Mesodermal cell (in vitro differentiated cells): ENCODE measurements at regions not wholly inside any gene's neighbourhood (a gene's known extent, or its start where the extent isn't known, plus 50 kb on each side); places are given as distances from the start of the nearest gene placed in this dataset.

ENCODE experiments used
- H3K27ac ChIP-seq: 2 replicates; pipeline ENCODE4 v1.7.0; 2013; ENCODE audit warnings: mild to moderate bottlenecking, low read depth, low read length, moderate library complexity; ENCODE audit not compliant: severe bottlenecking
- H3K36me3 ChIP-seq: 2 replicates; pipeline ENCODE4 v1.7.1; 2013; ENCODE audit warnings: mild to moderate bottlenecking, low read length, moderate library complexity; ENCODE audit not compliant: control insufficient read depth, insufficient read depth
- H3K4me1 ChIP-seq: one replicate; pipeline ENCODE4 v1.7.1; 2013; ENCODE audit warnings: mild to moderate bottlenecking, low read length; ENCODE audit not compliant: insufficient read depth, control insufficient read depth, poor library complexity, severe bottlenecking
- H3K4me3 ChIP-seq: 2 replicates; pipeline ENCODE4 v1.7.0; 2013; ENCODE audit warnings: low read length, control low read depth, mild to moderate bottlenecking; ENCODE audit not compliant: insufficient read depth, poor library complexity, severe bottlenecking; ENCODE audit errors: extremely low read depth
- H3K9me3 ChIP-seq: 2 replicates; pipeline ENCODE4 v1.7.1; 2013; ENCODE audit warnings: mild to moderate bottlenecking, low read length, moderate library complexity; ENCODE audit not compliant: control insufficient read depth
- WGBS, 2 experiments: methylation state at CpG; one replicate each; pipeline ENCODE4 v1.1.5; 2013; ENCODE audit warnings: missing lambda C conversion rate in 2 of 2; ENCODE audit not compliant: insufficient coverage in 2 of 2; 5-methylcytosine and 5-hydroxymethylcytosine counted together

DNA sequence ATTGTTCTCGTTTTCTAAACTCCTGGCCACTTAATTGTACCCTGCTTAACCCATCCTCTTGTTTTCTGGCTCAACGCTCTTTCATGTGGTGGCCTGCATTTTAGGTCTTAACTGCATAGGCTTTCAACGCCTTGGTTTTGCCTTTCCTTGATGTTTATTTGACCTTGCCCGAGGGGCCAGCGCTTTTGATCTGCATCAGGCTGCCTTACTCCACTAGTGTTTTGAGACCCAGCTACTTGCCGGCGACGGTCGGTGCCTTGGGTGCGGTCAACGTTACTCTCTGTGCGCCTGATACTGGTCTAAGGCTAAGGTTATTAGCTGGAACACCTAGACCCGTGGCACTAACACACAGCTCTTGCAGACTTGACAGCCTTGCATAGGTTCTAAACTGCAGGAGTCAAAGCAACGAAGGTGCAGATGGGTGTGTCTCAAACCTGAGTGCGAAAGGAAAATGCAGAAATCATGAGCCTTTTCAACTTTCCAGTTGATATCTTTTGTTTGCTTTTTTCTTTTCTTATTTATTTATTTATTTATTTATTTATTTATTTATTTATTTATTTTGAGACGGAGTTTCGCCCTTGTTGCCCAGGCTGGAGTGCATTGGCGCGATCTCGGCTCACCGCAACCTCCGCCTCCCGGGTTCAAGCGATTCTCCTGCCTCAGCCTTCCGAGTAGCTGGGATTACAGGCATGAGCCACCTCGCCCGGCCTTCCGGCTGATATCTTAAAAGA is 138.8 kb downstream of the HFE start:
- Histone ChIP-seq H3K27ac (peak overlapping the region; percentile 100), H3K9me3 (no peaks in the 10 kb centered on the region), H3K4me3 (peak overlapping the region; percentile 53), H3K4me1 (peaks cover 3% of the 10 kb centered on the region), H3K36me3 (no peaks in the 10 kb centered on the region)
- WGBS, 2 experiments = 20 to 25% methylated on average over 20 to 24 of the region's 28 CpGs

DNA sequence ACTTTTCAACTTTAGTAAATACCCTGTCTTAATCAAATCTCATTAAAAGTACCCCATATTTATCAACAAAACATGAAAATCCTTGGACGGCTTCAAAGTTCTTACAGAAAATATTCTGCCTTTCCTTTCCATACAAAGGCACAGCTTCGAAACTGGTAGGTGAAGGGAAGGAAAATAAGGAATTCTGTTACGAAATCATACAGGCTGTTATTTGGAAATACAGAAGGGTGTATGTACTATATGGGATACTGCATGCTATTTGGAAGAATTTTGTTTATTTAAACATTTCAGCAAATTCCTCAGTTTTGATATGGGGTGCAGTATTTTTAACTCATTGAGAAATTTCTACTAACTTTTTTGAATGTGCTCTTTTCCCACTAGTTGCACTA is 138.4 kb upstream of the BTN3A2 start:
- Histone ChIP-seq H3K4me1 (peaks cover 5% of the 10 kb centered on the region), H3K27ac (peak overlapping the region; percentile 48), H3K4me3 (peak overlapping the region; percentile 53), H3K9me3 (no peaks in the 10 kb centered on the region), H3K36me3 (no peaks in the 10 kb centered on the region)
- 83% methylated on average over 2 of the region's 3 CpGs; no CpG with 5 or more reads in 1 of the 2 experiments for WGBS, 2 experiments

DNA sequence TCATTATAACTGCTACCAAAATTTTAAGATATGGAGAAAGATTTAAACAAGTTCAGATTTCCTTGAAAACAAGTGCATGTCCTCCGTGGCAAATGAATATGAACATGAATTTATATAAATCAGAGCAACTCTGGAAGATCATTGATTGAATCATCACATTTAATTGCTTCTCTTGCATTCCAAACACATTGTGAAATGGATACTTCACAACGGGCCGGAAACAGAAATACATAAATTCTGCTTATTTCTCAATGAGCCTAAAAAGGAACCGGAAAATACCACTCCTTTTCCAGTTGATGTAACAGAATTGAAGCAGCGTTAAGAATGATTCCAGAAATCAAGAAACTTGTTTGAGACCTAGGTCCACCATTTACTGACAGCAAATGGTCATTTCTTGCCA is 134.6 kb upstream of the BTN3A2 start:
- no peak overlapping the region for H3K27ac ChIP-seq
- no peak overlapping the region for H3K4me3 ChIP-seq
- no peaks in the 10 kb centered on the region for H3K36me3 ChIP-seq
- WGBS, 2 experiments = 92 to 94% methylated on average over 4 to 5 of the region's 5 CpGs
- no peaks in the 10 kb centered on the region for H3K9me3 ChIP-seq
- H3K4me1 ChIP-seq = peaks cover 5% of the 10 kb centered on the region

DNA sequence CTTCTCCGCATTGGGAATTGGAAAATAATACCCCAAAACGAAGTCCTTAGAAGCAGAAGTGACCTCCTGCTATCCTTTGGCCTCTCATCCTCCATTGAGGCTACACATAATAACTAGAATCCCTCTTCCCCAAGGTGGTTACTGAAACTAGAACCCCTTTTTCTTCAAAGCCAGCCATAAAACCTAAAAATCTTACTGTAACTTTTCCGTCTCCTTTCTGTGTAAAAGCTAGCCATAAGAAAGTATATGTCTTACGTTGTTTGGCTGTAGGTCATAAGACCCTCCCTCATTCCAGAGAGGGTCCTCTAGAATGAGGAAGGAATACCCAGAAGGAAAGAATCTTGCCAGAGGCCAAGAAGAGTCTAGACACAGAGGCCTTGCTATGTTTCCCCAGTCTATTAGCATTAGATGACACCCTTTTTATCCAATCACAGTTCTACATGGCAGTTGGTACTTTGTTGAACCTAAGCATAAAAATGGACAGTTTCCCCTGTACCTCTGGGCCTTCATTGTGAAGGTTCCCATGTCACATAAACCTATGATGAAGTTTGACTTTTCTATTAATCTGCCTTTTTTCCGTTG is 133.9 kb upstream of the BTN3A2 start:
- Histone ChIP-seq H3K9me3 (no peaks in the 10 kb centered on the region), H3K4me1 (peaks cover 3% of the 10 kb centered on the region), H3K36me3 (no peaks in the 10 kb centered on the region), H3K27ac (no peak overlapping the region), H3K4me3 (no peak overlapping the region)
- WGBS, 2 experiments = 98 to 100% methylated on average over 2 to 3 of the region's 5 CpGs

DNA sequence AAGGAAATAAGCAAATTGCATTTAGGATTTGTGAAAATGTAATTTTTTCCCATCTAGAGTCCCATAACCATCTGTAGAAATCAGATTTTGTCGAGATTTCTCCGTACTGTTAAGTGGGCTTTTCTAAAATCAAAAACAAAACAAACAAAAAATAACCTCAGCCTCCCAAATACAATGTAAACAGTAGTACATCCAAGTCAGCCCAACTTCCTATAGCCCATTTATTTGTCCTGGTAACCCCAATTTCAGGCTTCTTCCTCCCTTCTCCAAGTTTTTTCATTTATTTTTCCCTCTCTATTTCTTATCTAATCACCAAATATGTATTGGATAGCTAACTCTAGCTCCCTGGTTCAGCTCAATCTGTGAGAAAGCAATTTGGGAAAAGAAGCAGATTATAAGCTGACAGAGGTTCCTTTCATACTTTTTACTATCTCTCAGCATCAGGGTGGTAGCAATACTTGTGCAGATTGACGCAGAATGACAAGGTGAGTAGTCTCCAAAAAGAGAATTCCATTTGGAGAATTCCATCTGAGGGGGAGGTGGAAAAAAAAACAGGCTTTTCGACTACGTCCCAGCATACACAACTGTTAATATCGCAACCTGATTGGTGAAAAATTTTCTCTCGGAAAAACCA is 132.6 kb upstream of the BTN3A2 start:
- Histone ChIP-seq H3K4me1 (peaks cover 3% of the 10 kb centered on the region), H3K4me3 (no peak overlapping the region), H3K36me3 (no peaks in the 10 kb centered on the region), H3K27ac (no peak overlapping the region), H3K9me3 (no peaks in the 10 kb centered on the region)
- WGBS, 2 experiments = 83 to 93% methylated on average over 4 to 5 of the region's 7 CpGs

DNA sequence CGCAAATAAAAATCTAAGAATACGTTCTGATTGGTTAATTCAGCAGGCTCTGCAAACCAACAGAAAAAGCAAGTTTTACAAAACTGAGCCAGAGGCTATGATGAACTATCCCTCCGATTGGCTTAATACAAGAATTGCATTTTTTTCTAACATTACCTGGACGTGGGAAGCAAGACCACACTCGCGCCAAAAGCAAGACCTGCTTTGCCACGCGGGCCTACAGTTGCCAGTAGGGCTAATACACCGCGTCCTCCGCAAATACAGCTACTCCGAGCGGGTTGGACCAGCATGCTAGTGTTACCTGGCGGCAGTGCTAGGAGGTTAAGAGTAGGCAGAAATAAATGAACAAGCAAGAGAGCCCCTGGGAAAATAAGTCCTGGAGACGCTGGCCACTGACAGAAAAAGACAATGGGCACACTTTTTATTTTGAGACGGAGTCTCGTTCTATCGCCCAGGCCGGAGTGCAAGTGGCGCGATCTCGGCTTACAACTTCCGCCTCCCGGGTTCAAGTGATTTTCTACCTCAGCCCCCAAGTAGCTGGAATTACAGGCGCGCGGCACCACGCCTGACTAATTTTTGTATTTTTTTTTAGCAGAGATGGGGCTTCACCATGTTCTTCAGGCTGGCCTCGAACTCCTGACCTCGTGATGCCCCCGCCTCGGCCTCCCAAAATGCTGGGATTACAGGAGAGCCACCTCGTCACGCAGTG is 131.9 kb upstream of the BTN3A2 start:
- H3K9me3 ChIP-seq = no peaks in the 10 kb centered on the region

DNA sequence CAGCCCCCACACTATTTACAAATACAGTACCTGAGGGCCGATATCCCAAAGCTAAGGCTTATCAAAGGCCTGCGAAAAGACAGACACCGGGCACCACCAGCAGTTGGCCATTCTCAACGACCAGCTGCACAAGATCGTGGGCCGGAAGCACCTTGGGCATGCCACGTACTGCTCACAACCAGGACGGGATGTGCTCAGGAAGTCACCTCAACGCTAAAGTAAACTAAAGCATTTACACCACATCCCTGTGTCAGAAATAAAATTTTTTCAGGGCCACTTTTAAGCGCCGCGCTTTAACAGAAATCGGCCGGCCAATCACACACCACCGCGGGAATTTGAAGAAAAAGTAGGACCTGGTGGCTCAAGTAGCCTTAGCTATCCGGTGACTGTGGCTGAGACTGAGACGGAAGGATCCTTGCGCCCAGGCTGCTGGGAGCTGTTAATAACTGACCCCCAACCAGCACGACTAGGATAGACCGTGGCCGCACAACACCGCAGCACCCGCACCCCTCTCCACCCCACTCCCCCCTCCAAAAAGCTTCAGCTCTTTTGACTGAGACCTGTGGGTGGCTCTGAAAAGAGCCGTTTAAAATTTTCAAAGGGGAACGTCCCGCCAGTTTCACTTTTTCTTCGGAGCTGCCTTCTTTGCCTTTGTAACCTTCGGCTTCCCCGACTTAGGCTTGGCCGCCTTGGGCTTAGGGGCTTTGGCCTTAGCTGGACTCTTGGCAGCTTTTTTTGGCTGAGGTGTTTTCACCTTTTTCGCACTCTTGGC is 131.2 kb upstream of the BTN3A2 start:
- Histone ChIP-seq H3K27ac (peak overlapping the region; percentile 73), H3K36me3 (no peaks in the 10 kb centered on the region), H3K4me3 (peak overlapping the region; percentile 46), H3K9me3 (no peaks in the 10 kb centered on the region), H3K4me1 (peaks cover 3% of the 10 kb centered on the region)
- WGBS, 2 experiments = 36 to 48% methylated on average over 23 to 26 of the region's 32 CpGs

More for the DNA sequence above, 131.9 kb upstream of the BTN3A2 start:
- WGBS, 2 experiments = 85 to 90% methylated on average over 28 to 29 of the region's 34 CpGs
- Histone ChIP-seq H3K36me3 (no peaks in the 10 kb centered on the region), H3K4me1 (peaks cover 3% of the 10 kb centered on the region), H3K27ac (no peak overlapping the region), H3K4me3 (peak overlapping the region; percentile 46)

DNA sequence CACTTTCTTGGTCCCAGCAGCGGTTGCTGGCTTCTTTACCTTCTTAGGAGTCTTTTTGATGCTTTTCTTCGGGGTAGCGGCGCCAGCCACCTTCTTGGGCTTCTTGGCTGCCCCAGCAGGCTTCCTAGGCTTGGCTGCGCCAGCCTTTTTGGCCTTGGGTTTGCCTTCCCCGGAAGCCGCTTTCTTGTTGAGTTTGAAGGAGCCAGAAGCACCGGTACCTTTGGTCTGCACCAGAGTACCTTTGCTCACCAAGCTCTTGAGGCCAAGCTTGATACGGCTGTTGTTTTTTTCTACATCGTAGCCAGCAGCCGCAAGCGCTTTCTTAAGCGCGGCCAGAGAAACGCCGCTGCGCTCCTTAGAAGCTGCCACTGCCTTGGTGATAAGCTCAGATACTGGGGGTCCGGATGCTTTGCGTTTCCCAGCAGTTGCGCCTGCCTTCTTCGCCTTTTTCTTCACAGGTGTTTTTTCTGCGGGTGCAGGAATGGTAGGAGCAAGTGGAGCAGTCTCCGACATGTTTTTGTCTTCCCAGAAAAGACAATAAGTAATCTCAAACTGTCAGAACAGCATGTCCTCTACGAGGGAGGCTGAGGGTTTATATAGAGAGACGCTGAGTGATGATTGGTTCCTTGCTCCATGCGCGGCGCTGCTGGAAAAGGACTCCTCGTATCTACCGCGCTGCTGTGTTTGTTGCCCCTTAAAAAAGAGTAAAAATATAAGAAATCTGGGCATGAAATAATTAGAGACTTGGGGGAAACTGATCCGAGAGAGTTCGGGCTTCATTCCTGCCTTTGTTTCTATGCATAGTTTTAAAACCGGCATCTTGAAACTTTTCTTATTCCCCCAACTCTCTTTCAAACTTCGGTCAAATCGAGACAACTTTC is 130.3 kb upstream of the BTN3A2 start:
- no peaks in the 10 kb centered on the region for H3K36me3 ChIP-seq
- 5 to 7% methylated on average over 28 to 30 of the region's 36 CpGs for WGBS, 2 experiments
- H3K27ac ChIP-seq = peak overlapping the region; percentile 73
- peaks cover 3% of the 10 kb centered on the region for H3K4me1 ChIP-seq
- peak overlapping the region; percentile 46 for H3K4me3 ChIP-seq
- no peaks in the 10 kb centered on the region for H3K9me3 ChIP-seq

DNA sequence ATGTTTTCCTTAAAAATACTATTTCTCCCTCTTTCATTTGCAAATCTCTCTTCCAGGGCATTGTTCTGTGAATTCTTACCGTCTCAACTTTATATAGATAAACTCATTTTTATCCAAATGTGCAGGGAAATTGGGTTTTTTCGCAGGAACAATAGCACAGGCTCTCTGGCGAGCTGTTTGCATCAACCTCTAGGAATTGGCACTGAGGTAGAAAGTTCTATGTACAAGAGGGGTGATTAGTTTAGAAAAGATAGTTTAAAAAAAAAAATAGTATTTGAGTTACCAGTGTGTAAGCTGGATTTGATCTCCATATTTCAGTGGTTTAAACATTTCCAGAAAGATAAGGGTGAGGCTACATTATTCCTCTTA is 129.7 kb upstream of the BTN3A2 start:
- Histone ChIP-seq H3K4me3 (peak overlapping the region; percentile 46), H3K4me1 (peaks cover 3% of the 10 kb centered on the region), H3K27ac (peak overlapping the region; percentile 3), H3K9me3 (no peaks in the 10 kb centered on the region), H3K36me3 (no peaks in the 10 kb centered on the region)
- 22 to 32% methylated on average over 2 to 3 of the region's 3 CpGs for whole genome bisulfite sequencing, 2 experiments
